ENCODE measurements at regions not wholly inside any gene's neighbourhood (a gene's known extent, or its start where the extent isn't known, plus 50 kb on each side); places are given as distances from the start of the nearest gene placed in this dataset.
A peak's percentile ranks its signal among the peaks of the same experiment; 100 is the strongest.

- in situ Hi-C loops (cut with MboI; ENCODE audit: low pct_ligation_motif_present in 1 of 4, low pct_unique_long_range_greater_than_20kb in 1 of 4, low sequenced_read_pairs in 3 of 4) (no loop called here), intact Hi-C loops (cut with DNase I; ENCODE audit: low total_unique reads) (no loop called here)
- H3K36me3 ChIP-seq = no peaks in the 10 kb centered on the region
- no peaks in the 10 kb centered on the region for H3K27me3 ChIP-seq
- no peak for DNase-seq
- no peak for TF ChIP-seq POLR2AphosphoS5 (IDR thresholded peaks at IDR 0.05)
- TF ChIP-seq EP300 (IDR thresholded peaks at IDR 0.05; ENCODE audit: low read depth) = no peak
- no peak for TF ChIP-seq POLR2A (IDR thresholded peaks at IDR 0.05)
- TF ChIP-seq, protein P1, sequence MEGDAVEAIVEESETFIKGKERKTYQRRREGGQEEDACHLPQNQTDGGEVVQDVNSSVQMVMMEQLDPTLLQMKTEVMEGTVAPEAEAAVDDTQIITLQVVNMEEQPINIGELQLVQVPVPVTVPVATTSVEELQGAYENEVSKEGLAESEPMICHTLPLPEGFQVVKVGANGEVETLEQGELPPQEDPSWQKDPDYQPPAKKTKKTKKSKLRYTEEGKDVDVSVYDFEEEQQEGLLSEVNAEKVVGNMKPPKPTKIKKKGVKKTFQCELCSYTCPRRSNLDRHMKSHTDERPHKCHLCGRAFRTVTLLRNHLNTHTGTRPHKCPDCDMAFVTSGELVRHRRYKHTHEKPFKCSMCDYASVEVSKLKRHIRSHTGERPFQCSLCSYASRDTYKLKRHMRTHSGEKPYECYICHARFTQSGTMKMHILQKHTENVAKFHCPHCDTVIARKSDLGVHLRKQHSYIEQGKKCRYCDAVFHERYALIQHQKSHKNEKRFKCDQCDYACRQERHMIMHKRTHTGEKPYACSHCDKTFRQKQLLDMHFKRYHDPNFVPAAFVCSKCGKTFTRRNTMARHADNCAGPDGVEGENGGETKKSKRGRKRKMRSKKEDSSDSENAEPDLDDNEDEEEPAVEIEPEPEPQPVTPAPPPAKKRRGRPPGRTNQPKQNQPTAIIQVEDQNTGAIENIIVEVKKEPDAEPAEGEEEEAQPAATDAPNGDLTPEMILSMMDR (IDR thresholded peaks at IDR 0.05) = no peak
- no peaks in the 10 kb centered on the region for H3K4me1 ChIP-seq
- no peaks in the 10 kb centered on the region for H3K9me3 ChIP-seq
- H3K4me3 ChIP-seq = no peak overlapping the region
- no peak overlapping the region for H3K27ac ChIP-seq
These were observed 225.0 kb upstream of the P2RY1 start for GRCh38 chr3:152609891-152610290.

- in situ Hi-C loops (cut with MboI; ENCODE audit: low pct_ligation_motif_present in 1 of 4, low pct_unique_long_range_greater_than_20kb in 1 of 4, low sequenced_read_pairs in 3 of 4) = no loop called here
- no peaks in the 10 kb centered on the region for H3K9me3 ChIP-seq
- no peak overlapping the region for H3K27ac ChIP-seq
- no peak overlapping the region for H3K4me3 ChIP-seq
- no peaks in the 10 kb centered on the region for H3K4me1 ChIP-seq
- no peaks in the 10 kb centered on the region for H3K27me3 ChIP-seq
- intact Hi-C loops (cut with DNase I; ENCODE audit: low total_unique reads) = no loop called here
- H3K36me3 ChIP-seq = no peaks in the 10 kb centered on the region
- no peak for DNase-seq
- TF ChIP-seq, protein P1 (IDR thresholded peaks at IDR 0.05) = no peak
- no peak for TF ChIP-seq POLR2AphosphoS5 (IDR thresholded peaks at IDR 0.05)
- TF ChIP-seq POLR2A (IDR thresholded peaks at IDR 0.05) = no peak
- no peak for TF ChIP-seq EP300 (IDR thresholded peaks at IDR 0.05; ENCODE audit: low read depth)
- WGBS, 2 donors (ENCODE audit: low coverage in 1 of 2) = 91% methylated on average over 5 to 6 of the region's 6 CpGs
These were observed 224.3 kb upstream of the P2RY1 start for GRCh38 chr3:152610622-152611021.

GRCh38 chr3:152611905-152612304, 223.0 kb upstream of the P2RY1 start:
- in situ Hi-C loops (cut with MboI; ENCODE audit: low pct_ligation_motif_present in 1 of 4, low pct_unique_long_range_greater_than_20kb in 1 of 4, low sequenced_read_pairs in 3 of 4) = no loop called here
- Histone ChIP-seq H3K27ac (peak overlapping the region in 1 of 4 donors; percentile 18), H3K4me3 (no peak overlapping the region), H3K27me3 (no peaks in the 10 kb centered on the region), H3K36me3 (no peaks in the 10 kb centered on the region), H3K9me3 (no peaks in the 10 kb centered on the region), H3K4me1 (no peaks in the 10 kb centered on the region)
- DNase-seq = no peak
- intact Hi-C loops (cut with DNase I; ENCODE audit: low total_unique reads) = no loop called here
- TF ChIP-seq, protein P1 (IDR thresholded peaks at IDR 0.05) = no peak
- TF ChIP-seq POLR2AphosphoS5 (IDR thresholded peaks at IDR 0.05) (no peak), EP300 (IDR thresholded peaks at IDR 0.05; ENCODE audit: low read depth) (no peak), POLR2A (IDR thresholded peaks at IDR 0.05) (no peak)

DNA sequence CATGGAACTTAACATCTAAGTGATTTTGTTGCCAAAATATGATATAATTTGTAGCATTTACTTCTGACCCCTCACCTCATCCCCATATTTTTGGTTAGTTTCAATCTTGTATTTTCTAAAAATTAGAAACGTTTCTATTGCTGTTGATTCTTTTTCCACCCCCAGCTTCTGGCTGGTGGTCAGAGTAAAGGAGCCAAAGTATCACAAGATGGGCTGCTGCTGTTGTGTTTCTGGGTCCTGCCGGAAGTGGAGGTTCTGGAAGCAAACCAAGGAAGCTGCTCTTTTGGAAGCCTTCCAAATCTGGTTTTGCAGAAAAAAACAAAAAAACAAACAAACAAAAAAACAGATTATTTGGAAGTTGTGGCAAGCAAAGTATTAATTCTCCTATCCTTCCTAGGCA, 221.1 kb upstream of the P2RY1 start:
- WGBS, 2 donors (ENCODE audit: low coverage in 1 of 2) = 66 to 68% methylated on average over 2 of the region's 2 CpGs
- in situ Hi-C loops (cut with MboI; ENCODE audit: low pct_ligation_motif_present in 1 of 4, low pct_unique_long_range_greater_than_20kb in 1 of 4, low sequenced_read_pairs in 3 of 4) (no loop called here), intact Hi-C loops (cut with DNase I; ENCODE audit: low total_unique reads) (no loop called here)
- no peak for DNase-seq
- H3K4me3 ChIP-seq = no peak overlapping the region
- no peaks in the 10 kb centered on the region for H3K27me3 ChIP-seq
- TF ChIP-seq POLR2AphosphoS5 (IDR thresholded peaks at IDR 0.05) = no peak
- no peak for TF ChIP-seq POLR2A (IDR thresholded peaks at IDR 0.05)
- TF ChIP-seq, protein P1 (IDR thresholded peaks at IDR 0.05) = no peak
- TF ChIP-seq EP300 (IDR thresholded peaks at IDR 0.05; ENCODE audit: low read depth) = no peak
- no peak overlapping the region for H3K27ac ChIP-seq
- no peaks in the 10 kb centered on the region for H3K36me3 ChIP-seq
- H3K9me3 ChIP-seq = no peaks in the 10 kb centered on the region
- H3K4me1 ChIP-seq = no peaks in the 10 kb centered on the region

Data from transverse colon (tissue), 4 donors.